Mammary epithelial cell (primary cell): ENCODE measurements at regions not wholly inside any gene's neighbourhood (a gene's known extent, or its start where the extent isn't known, plus 50 kb on each side); places are given as distances from the start of the nearest gene placed in this dataset.

Experiments
- CTCF ChIP-seq, 2 donors: IDR thresholded peaks in 1 of 2; conservative IDR thresholded peaks in 1 of 2; 2 replicates each; pipeline ENCODE4 v1.5.1; 2011 to 2012; ENCODE audit warnings: inconsistent platforms in 2 of 2, low read length in 2 of 2, mild to moderate bottlenecking in 2 of 2, control low read depth in 1 of 2, low read depth in 1 of 2; ENCODE audit not compliant: insufficient read depth in 1 of 2; ENCODE audit errors: extremely low read depth in 1 of 2
- EZH2 ChIP-seq: IDR thresholded peaks from 2 replicates; pipeline ENCODE4 v1.6.1; 2012; ENCODE audit warnings: low read length, inconsistent platforms, borderline replicate concordance

GRCh38 chr7:85522070-85522469 lies 335.2 kb upstream of the SEMA3D start:
- TF ChIP-seq EZH2 (no peak), CTCF (conservative IDR thresholded peaks at IDR 0.05 in 1 of 2, IDR thresholded peaks at IDR 0.05 in 1 of 2; ENCODE audit: extremely low read depth in 1 of 2, insufficient read depth in 1 of 2, low read depth in 1 of 2, low read length in 2 of 2) (no peak)
